ENCODE measurements at regions not wholly inside any gene's neighbourhood (a gene's known extent, or its start where the extent isn't known, plus 50 kb on each side); places are given as distances from the start of the nearest gene placed in this dataset.
"Not testable (repeated sequence)": the region's sequence is repeated elsewhere in the genome, so short reads cannot be mapped to it uniquely, and the experiment has no call there.

DNA sequence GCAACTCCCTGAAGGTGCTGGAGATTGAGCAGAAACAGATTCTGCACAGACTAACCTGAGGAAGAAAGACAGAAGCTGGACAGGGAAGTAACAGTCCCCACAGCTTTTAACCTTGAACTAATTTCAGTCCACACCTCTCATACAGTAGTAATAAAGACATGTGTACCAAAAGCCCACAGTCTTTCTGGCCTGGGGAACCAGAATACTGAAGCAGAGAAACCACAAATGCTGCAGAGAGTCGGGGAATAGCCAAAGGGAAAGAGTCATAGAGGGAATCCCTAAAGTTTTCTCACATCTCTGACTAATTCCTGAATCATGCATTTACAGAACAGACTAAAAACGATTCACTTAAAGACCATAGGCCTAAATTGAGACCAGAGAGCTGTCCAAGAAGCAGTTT is 503.4 kb upstream of the NECTIN3 start:
- DNase-seq (ENCODE audit: low read depth in 4 of 4, low spot score in 3 of 4): no peak

DNA sequence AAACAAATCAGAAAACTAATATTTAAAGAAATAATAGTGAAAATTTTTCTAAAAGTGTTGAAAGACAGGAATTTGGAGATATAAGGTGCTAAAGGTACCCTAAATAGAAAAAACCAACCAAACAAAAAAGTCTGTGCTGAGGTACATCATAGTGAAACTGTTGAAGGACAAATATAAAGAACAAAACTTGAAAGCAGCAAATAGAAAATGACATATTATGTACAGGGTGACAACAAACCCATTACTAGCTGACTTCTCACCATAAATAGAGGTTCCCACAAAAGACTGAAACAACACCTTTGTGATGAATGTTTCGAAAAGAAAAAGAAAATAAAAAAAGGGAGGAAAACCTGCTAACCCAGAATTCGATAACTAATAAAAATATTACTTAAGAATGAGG is 502.5 kb upstream of the NECTIN3 start:
- no peak for DNase-seq (ENCODE audit: low read depth in 4 of 4, low spot score in 3 of 4)

DNA sequence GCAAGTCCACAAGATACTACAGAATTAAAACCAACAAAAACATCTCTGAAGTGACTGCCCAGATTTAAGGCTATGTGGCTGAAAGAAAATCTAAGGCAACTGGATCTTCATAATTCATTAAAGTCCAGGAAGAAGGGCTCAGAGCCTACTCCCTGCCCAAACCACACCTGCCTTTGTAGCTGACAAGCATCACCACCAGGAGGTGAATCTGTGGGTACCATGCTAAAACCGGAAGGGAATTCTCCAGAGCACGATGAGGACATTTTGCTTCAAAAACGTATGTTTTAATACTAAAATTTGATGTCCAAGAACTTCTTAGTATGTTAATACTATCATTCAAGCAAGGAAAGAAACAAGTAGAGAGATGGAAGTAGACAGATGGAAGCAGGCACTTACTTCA is 495.9 kb upstream of the NECTIN3 start:
- DNase-seq (ENCODE audit: low read depth in 4 of 4, low spot score in 3 of 4): no peak

DNA sequence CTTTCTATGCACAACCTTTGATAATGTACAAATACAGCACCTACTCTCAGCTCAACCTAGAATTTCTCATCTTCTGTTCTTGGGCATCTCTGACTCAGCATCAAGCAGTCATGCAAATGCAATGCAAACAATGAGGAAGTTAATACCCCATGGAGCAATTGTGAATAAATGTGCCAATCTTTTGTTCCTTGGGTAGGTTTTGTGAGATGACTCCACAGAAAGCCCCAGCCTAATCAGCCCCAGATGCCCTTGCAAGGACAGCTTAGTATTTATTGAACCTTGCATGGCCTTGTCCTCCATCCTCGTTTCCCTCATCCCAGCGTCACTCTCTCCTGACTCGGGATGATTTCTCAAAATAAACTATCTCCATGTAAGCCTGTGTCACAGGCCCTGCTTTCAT is 494.7 kb upstream of the NECTIN3 start:
- no peak for DNase-seq (ENCODE audit: low read depth in 4 of 4, low spot score in 3 of 4)

DNA sequence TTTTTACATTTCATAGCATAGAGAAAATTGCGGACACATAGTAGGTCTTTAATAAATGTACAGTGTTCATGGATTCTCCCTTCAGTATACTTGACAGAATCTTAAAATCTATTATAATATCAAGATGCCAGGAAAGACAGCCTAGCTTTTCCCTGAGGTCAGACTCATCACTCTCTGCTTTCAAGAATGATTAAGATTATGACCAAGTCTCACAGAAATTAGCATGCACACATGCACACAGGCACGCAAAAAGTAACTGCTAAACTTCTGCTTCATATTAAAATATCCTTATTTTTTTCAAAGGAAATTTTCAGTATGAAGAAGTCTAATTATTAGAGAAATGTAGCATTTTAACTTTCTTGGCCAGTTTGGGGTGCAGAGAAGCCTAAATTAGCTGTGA is 493.8 kb upstream of the NECTIN3 start:
- DNase-seq (ENCODE audit: low read depth in 4 of 4, low spot score in 3 of 4): no peak

DNA sequence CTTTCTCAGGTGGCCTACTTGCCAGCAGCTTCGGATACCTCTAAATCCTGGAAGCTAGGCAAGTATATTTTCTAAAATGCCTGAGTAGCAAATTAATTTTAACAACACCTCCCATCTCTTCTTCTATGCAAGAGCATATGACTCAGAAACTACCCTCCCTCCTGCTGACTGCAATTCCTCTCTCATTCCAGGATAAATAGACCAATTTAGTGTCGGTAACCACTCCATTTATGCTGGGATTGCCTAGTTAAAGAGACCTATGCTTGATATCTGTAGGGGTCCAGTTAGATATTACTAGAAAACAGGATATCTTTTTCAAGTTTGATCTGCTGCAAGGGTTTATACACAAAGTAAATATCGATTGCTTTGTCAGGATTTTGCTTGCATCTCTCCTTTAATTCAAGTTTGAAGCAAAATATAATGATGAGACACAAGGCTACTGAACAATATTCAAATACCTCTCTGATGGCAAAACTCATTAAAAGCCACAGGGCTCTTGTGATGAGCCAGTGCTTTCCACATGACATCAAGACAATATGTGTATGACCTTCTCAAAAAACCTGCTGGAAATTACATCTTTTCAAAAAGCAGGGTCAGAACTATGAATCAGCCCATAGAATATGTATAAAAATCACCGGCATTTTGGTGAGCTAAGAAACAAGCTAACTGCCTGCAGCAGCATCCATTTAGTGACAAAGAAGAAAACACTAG is 491.6 kb upstream of the NECTIN3 start:
- no peak for DNase-seq (ENCODE audit: low read depth in 4 of 4, low spot score in 3 of 4)

DNA sequence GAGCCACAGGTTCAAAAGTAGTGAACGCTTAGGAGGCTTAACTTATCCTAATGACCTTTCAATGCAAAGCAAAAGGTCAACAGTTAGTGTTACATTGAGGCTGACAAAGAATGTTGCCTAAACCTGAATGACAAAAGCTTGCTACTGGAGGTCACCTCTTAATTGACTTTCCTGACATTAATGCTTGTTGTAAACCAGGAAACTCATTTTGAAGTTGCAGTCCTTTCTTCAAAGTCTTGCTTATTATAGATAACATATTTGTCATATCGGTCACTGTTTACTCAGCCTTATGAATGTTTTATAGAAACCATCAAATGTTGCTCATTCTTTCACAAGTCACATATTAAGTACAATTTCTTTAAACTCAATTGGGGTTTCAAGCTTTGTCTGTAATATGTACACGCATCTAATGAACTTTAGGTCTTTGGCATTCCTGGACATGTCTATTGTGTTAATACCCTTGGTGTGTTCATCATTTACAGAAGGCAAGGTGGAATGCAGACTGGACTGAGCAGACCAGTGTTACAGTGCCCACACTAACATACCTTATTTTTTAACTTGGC is 488.2 kb upstream of the NECTIN3 start:
- no peak for DNase-seq (ENCODE audit: low read depth in 4 of 4, low spot score in 3 of 4)

DNA sequence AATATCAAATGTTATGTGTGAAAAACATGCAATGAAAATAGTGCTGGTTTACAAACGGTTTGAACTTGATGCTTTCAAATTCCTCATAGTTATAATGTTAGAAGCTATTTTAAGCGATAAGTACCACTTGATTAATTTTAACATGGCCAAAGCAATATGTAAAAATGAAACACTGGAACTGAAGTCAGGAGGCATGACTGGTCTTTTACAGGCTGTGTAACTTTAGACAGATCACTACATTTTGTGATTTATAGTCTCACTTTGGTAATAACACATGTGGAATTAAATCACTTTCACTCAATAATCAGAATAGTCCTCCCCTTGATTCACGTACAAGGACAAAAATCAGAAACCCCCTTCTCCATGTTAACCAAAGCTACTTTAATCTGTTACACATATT is 482.7 kb upstream of the NECTIN3 start:
- no peak for DNase-seq (ENCODE audit: low read depth in 4 of 4, low spot score in 3 of 4)

DNA sequence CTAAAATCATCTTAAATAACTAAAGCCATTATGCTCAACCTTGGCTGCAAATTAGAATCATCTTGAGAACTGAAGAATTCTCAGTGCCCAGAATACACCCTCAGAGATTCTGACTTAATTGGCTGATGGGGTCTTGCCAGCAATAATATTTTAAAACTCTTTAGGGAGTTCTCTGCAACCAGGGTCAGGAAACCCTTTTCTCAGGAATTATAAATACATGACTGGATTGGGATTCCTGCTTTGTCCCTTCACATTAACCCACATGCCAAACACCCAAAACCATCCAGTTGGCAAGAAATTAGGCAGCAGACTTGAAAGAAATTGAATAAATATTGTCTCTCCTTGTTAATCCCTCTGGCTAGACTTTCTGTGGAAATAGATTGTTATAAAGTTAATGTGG is 482.3 kb upstream of the NECTIN3 start:
- DNase-seq (ENCODE audit: low read depth in 4 of 4, low spot score in 3 of 4): no peak

DNA sequence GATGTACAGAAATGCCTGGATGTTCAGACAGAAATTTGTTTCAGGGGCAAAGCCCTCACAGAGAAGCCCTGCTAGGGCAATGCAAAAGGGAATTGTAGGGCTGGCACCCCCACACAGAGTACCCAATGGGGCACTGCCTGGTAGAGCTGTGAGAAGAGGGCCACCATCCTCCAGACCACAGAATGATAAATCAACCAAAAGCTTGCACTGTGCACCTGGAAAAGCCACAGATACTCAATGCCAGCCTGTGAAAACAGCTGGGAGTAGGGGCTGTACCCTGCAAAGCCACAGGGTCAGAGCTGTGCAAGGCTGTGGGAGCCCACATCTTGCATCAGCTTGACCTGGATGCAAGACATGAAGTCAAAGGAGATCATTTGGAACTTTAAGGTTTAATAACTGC is 477.9 kb upstream of the NECTIN3 start:
- DNase-seq (ENCODE audit: low read depth in 4 of 4, low spot score in 3 of 4): no peak

DNA sequence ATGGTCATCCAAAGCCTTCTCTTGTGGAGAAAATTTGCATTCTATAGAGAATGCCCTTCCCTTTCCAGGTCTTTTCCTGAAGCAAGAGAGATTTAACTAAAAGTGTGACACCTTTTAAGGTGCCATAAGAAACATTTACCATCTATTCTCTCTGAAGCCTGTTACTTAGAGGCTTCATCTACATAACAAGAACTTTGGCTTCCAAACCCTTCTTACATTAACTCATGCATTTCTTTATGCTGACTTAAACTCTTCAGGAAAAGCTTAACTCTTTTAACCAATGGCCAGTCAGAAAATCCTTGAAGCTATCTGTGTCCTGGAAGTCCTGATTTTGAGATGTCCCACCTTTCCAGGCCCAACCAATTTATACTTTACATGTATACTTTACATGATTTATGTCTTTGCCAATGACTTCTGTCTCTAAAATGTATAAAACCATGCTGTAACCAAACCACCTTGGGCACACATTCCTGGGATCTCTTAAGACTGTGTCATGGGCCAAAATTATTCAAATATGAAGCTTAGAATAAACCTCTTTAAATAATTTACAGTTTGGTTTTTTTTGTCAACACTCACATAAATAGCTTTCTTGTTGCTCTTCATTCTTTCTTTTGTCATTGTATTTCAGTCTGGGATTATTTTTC is 472.6 kb upstream of the NECTIN3 start:
- DNase-seq (ENCODE audit: low read depth in 4 of 4, low spot score in 3 of 4): no peak

DNA sequence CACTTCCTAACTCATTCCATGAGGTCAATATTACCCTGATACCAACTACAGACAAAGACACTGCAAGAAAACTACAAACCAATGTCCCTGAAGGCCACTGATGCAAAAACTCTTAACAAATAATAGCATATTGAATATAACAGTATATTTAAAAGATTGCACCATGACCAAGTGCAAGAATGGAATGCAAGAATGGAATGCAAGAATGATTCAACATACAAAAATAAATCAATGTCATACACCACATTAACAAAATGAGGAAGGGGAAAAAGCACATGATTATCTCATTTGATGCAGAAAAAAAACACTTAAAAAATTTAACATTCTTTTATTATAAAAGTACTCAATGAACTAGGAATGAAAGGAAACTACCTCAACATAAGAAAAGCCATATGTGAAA is 463.1 kb upstream of the NECTIN3 start:
- DNase-seq (ENCODE audit: low read depth in 4 of 4, low spot score in 3 of 4): no peak

DNA sequence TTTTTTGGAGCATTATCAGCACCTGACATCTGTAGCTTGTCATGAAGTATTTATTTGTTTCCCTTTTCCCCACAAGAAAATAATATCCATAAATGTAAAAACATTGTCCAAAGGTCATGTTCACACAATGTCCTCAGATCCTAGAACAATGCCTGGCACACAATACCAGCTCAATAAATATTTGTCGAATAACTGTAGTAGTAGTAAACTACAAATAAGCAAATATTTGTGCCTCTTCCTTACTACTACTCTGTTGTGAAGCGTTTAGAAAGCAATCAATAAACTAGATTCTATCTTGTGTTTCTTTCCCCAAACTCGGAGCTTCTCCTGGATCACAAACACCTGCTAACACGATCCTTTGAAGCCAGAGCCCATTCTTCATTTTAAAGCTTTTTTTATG is 459.6 kb upstream of the NECTIN3 start:
- DNase-seq (ENCODE audit: low read depth in 4 of 4, low spot score in 3 of 4): no peak

DNA sequence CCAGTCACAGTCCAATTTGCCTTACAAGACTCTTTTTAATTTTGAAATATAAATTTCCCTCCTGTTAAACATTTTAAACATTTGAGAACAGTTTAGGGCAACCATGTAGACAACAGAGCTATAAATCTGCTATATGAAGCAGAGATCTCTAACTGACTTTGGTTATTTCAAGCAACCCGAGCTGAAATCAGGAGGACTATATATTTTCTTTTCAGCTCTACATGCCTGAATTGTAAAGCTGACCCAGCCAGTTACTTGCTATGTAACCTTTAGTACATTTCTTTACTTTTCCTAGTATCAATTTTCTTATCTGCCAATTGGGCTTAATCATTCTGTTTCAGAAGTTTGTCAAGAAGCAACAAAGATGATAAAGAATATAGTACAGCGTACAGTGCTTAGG is 457.4 kb upstream of the NECTIN3 start:
- peak in 1 of 4 donors; percentile 12 for DNase-seq (ENCODE audit: low read depth in 4 of 4, low spot score in 3 of 4)

DNA sequence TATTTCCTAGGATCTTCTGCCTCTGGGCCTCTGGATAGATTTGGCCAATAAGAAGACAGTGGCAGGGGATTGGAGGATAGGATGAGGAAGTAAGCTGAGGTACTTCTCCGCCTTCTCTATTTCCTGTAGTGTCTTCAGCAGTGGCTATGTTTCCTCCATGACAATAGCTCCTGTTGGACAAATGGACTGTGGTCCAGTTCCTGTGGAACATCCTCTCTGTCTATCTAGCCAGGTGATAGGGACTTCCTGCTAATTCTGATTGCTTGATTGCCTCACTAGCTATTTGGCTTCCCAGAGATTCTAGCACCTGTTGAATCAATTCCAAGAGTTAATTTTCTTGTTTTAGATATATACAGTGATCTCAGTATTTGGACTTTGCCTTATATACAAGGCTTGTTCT is 456.2 kb upstream of the NECTIN3 start:
- no peak for DNase-seq (ENCODE audit: low read depth in 4 of 4, low spot score in 3 of 4)

DNA sequence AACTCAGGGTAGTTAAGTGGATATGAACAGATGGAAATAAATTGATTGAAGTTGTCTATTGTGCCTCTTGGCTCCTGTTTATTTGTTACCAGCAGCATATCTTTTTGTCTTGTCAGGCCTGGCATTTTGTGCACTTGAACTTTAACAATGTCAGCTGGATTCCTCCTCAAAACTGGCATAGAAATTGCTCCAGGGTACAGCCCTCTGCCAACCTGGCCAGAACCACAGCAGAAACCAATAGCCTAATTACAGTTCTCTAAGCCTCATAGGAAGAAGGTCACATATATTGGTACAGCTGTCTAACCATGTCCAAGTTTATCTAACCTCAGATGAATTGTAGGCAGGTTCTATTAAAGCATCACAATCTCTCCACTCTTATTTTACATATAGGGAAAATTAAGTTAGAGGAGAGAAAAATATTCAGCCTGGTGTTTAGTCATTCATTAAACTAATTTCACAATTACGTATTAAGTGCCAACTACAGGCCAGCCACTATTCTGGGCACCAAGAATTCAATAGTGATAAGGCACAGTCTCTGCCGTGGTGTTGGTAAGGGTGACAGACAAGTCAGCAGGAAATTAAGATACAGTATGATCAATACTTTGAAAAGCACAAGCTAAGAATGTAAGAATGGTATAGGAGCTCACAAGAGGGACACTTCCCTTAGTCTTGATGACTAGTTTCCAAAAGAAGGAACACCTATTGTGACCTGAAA is 452.9 kb upstream of the NECTIN3 start:
- no peak for DNase-seq (ENCODE audit: low read depth in 4 of 4, low spot score in 3 of 4)

DNA sequence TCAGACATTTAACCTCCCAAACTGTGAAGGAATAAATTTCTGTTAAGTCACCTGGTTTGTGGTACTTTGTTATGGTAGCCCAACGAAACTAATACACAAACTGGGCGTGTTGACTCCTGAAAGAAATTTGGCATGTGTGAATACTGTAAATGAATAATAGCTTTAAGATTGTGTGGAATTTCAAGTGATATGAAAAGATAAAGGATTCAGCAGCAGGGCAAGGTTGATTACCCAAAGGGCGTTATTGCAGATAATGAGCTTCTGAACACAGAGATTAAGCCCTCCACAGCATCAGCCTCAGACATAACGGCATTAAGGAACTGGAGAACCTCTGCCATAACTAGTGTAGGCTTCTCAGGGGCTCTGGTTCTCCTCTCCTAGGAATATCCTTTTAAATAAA is 451.5 kb upstream of the NECTIN3 start:
- no peak for DNase-seq (ENCODE audit: low read depth in 4 of 4, low spot score in 3 of 4)

DNA sequence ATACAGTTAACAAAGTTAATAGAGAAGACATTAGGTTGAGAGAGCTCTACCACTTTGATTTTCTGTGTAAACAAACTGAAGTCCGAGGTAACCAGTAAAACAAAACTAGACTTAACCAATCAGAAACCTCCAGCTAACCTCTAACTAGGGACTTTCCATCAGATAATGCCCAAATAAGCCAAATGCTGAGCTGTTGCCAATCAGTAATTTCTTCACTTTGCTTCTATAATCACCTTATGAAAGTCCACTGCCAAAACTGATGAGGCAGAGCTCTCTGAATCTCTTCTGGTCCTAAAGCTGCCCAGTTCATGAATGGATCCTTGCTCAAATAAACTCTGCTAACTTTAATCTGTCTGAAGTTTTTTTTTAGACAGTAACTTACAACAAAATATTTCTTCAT is 448.0 kb upstream of the NECTIN3 start:
- DNase-seq (ENCODE audit: low read depth in 4 of 4, low spot score in 3 of 4): no peak

DNA sequence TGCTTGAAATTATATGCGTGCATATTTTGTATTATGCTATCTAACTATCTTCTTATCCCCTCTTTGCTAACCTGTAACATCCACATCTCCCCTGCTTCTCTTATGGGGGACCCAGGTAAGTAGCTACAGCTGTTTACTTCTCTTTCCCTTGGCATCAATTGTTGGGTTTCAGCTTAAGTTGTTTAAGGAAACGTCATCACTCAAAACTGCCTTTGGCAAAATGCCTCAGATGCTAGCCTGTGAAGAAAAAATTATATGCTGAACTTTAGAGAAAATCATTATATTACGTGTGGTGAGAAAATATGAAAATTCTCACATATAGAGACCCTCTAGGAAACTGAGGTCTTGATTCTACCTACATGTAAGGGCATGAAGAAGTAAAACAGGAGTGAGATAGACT is 447.0 kb upstream of the NECTIN3 start:
- DNase-seq (ENCODE audit: low read depth in 4 of 4, low spot score in 3 of 4): no peak

DNA sequence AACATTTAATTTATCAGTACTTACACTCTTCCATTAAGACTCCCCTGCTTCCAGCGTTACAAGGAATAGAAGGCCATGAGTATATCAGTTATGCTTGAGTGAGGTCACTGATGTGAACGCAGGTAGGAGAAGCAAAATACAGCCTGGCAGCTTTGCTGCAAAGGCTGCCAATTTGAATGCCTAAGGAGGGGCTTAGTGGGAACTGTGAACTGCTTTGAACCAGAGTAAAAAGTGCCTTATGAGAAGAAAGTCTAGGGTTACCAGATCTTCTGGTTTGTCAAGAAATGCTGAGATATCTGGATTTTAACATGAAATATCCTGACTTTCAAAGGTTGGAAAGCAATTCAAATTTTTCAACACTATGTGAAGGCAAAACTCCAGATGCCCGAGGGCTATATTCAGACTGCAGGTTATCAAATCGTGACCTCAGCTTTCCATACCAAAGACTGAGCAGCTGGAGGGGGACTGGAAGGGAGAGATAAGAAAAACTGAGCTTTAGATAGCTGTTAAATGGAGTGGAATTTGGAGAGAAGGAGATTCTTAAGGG is 446.3 kb upstream of the NECTIN3 start:
- peak in 1 of 4 donors; percentile 20 for DNase-seq (ENCODE audit: low read depth in 4 of 4, low spot score in 3 of 4)

DNA sequence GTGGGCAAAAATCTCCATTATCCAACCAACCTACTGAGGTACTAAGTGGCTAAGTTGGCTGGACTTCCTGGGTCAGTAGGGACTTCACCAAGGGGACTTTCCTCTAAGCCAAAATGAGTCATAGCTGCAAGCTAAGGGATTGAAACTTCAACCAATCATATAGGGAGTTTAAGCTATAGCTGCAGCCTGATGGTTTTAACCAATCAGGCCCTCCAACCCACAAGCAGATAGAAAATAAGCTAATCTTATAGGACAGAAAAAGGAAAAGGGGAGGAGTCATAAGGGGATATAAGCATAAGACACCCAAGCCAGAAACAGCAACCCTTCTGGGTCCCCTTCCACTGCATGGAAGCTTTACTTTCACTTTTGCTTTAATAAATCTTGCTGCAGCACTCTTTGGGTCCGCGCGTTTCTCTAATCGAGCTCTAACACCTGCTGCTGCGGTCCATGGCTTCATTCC is 444.9 kb upstream of the NECTIN3 start:
- not testable (repeated sequence) for DNase-seq (ENCODE audit: low read depth in 4 of 4, low spot score in 3 of 4)

All from right renal pelvis (tissue), 4 donors.